Hepatocyte (in vitro differentiated cells): ENCODE measurements at regions not wholly inside any gene's neighbourhood (a gene's known extent, or its start where the extent isn't known, plus 50 kb on each side); places are given as distances from the start of the nearest gene placed in this dataset.

ENCODE experiments used
- DNase-seq: peaks from one replicate; pipeline ENCODE4 v3.0.0-alpha.2; 2016; ENCODE audit warnings: low spot score
- H2AFZ ChIP-seq: fragments of 200-600 bp; sonication (generic); 2 replicates; pipeline ENCODE4 v1.6.0; 2016; ENCODE audit warnings: antibody characterized with exemption, mild to moderate bottlenecking
- H3K27ac ChIP-seq: fragments of 200-600 bp; sonication (generic); 2 replicates; pipeline ENCODE4 v1.5.1; 2016; ENCODE audit warnings: mild to moderate bottlenecking
- H3K27me3 ChIP-seq: fragments of 200-600 bp; sonication (generic); 2 replicates; pipeline ENCODE4 v1.6.1; 2016
- H3K36me3 ChIP-seq: fragments of 200-600 bp; sonication (generic); replicated peaks from 2 replicates; pipeline ENCODE4 v1.5.1; 2016; ENCODE audit warnings: low read depth; ENCODE audit not compliant: insufficient read depth
- H3K4me1 ChIP-seq: fragments of 200-600 bp; sonication (generic); 2 replicates; pipeline ENCODE4 v1.5.1; 2016; ENCODE audit warnings: mild to moderate bottlenecking, moderate library complexity; ENCODE audit not compliant: insufficient read depth
- H3K4me2 ChIP-seq: fragments of 200-600 bp; sonication (generic); 2 replicates; pipeline ENCODE4 v1.6.0; 2016
- H3K4me3 ChIP-seq: fragments of 200-600 bp; sonication (generic); 2 replicates; pipeline ENCODE4 v1.5.1; 2016; ENCODE audit warnings: mild to moderate bottlenecking
- H3K79me2 ChIP-seq: fragments of 200-600 bp; sonication (generic); 2 replicates; pipeline ENCODE4 v1.6.0; 2017; ENCODE audit warnings: mild to moderate bottlenecking
- H3K9me2 ChIP-seq: fragments of 200-600 bp; sonication (generic); replicated peaks from 2 replicates; pipeline ENCODE4 v1.6.0; 2017; ENCODE audit warnings: mild to moderate bottlenecking; ENCODE audit not compliant: insufficient read depth
- H3K9me3 ChIP-seq: fragments of 200-600 bp; sonication (generic); 2 replicates; pipeline ENCODE4 v1.5.1; 2016; ENCODE audit warnings: low read depth, mild to moderate bottlenecking
- H4K20me1 ChIP-seq: fragments of 200-600 bp; sonication (generic); 2 replicates; pipeline ENCODE4 v1.6.0; 2016; ENCODE audit warnings: mild to moderate bottlenecking; ENCODE audit not compliant: insufficient read depth, poor library complexity, severe bottlenecking
- EZH2 ChIP-seq: fragments of 200-600 bp; sonication (generic); IDR thresholded peaks from 2 replicates; pipeline ENCODE4 v1.6.1; 2016; ENCODE audit warnings: antibody characterized with exemption, mild to moderate bottlenecking, borderline replicate concordance
- EZH2phosphoT487 ChIP-seq: fragments of 200-600 bp; sonication (generic); IDR thresholded peaks from one replicate; pipeline ENCODE4 v1.6.1; 2018; ENCODE audit warnings: antibody characterized with exemption, mild to moderate bottlenecking, low read depth, moderate library complexity; ENCODE audit not compliant: unreplicated experiment, severe bottlenecking
- WGBS: methylation state at CpG from one replicate; pipeline ENCODE4 v1.1.6; 2016; ENCODE audit warnings: low lambda C conversion rate; ENCODE audit errors: missing lambda C conversion rate; 5-methylcytosine and 5-hydroxymethylcytosine counted together
- TF ChIP-seq, protein P1 (sequence below): fragments of 200-600 bp; sonication (generic); IDR thresholded peaks from 2 replicates; pipeline ENCODE4 v1.5.1; 2016; ENCODE audit warnings: antibody characterized with exemption, mild to moderate bottlenecking; ENCODE audit not compliant: poor library complexity

DNA sequence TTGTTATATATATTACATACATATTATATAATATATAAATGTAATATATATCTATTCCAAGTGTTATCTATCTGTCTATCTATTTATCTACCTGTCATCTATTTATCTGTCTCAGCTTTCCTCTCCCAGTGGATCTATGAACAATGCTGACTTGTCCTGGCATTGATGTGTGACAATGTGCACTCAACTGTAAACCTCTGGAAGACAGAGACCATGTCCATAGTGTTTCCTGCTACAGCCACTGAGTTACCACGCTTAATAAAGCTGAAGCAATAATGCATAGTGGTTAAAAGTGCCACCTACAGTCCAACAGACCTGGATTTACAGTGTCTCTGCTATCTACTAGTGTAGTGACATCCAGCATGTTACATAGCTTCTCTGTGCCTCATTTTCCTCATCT, 57.2 kb upstream of the TMED7 start:
- 85% methylated on average over 1 of the region's 1 CpG for WGBS
- TF ChIP-seq EZH2 (no peak), EZH2phosphoT487 (no peak)
- TF ChIP-seq, protein P1, sequence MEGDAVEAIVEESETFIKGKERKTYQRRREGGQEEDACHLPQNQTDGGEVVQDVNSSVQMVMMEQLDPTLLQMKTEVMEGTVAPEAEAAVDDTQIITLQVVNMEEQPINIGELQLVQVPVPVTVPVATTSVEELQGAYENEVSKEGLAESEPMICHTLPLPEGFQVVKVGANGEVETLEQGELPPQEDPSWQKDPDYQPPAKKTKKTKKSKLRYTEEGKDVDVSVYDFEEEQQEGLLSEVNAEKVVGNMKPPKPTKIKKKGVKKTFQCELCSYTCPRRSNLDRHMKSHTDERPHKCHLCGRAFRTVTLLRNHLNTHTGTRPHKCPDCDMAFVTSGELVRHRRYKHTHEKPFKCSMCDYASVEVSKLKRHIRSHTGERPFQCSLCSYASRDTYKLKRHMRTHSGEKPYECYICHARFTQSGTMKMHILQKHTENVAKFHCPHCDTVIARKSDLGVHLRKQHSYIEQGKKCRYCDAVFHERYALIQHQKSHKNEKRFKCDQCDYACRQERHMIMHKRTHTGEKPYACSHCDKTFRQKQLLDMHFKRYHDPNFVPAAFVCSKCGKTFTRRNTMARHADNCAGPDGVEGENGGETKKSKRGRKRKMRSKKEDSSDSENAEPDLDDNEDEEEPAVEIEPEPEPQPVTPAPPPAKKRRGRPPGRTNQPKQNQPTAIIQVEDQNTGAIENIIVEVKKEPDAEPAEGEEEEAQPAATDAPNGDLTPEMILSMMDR: no peak
- Histone ChIP-seq H3K4me2 (no peak overlapping the region), H3K4me3 (no peak overlapping the region), H3K9me2 (no peaks in the 10 kb centered on the region), H3K36me3 (no peaks in the 10 kb centered on the region), H3K4me1 (no peaks in the 10 kb centered on the region), H3K79me2 (no peaks in the 10 kb centered on the region), H4K20me1 (no peaks in the 10 kb centered on the region), H3K27ac (no peak overlapping the region), H3K27me3 (no peaks in the 10 kb centered on the region), H2AFZ (no peak overlapping the region), H3K9me3 (no peaks in the 10 kb centered on the region)
- no peak for DNase-seq
